ENCODE measurements at regions not wholly inside any gene's neighbourhood (a gene's known extent, or its start where the extent isn't known, plus 50 kb on each side); places are given as distances from the start of the nearest gene placed in this dataset.

DNA sequence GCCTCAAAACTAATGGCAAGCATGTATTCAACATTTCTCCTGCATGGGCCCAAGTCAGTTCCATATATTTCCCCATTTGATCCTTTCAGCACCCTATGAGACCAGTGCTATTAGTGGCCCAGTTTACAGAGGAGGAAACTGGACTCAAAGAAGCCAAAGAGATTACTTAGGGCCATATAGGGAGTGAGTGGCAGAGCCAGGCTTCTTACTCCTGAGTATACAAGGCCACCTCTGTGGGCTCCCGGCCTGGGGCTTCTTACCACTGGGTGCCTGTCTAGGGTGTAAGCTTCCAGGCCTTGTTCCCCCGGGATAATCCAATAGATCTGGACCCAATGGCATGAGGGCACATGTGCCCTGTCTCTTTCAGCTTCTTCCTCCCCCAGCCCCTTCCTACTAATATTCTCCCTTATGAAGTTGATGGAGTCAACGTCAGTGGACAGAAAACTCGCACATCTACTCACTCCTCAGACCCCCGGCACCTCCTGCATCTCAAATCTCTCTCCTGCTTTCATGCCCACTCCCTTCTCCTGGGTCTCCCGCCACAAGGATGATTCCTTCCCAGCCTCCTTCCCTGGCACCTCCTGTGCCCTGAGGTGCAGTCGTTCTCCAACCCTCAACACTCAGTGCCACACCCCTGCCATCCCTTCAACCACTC, 222.6 kb downstream of the ANAPC1 start:
- TF ChIP-seq, protein P1, sequence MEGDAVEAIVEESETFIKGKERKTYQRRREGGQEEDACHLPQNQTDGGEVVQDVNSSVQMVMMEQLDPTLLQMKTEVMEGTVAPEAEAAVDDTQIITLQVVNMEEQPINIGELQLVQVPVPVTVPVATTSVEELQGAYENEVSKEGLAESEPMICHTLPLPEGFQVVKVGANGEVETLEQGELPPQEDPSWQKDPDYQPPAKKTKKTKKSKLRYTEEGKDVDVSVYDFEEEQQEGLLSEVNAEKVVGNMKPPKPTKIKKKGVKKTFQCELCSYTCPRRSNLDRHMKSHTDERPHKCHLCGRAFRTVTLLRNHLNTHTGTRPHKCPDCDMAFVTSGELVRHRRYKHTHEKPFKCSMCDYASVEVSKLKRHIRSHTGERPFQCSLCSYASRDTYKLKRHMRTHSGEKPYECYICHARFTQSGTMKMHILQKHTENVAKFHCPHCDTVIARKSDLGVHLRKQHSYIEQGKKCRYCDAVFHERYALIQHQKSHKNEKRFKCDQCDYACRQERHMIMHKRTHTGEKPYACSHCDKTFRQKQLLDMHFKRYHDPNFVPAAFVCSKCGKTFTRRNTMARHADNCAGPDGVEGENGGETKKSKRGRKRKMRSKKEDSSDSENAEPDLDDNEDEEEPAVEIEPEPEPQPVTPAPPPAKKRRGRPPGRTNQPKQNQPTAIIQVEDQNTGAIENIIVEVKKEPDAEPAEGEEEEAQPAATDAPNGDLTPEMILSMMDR (IDR thresholded peaks at IDR 0.05; ENCODE audit: extremely low read depth in 1 of 2, insufficient read depth in 1 of 2, low read depth in 1 of 2, low read length in 2 of 2), result no peak
- TF ChIP-seq POLR2A (IDR thresholded peaks at IDR 0.05; ENCODE audit: low read depth, low read length) (no peak), MYC (IDR thresholded peaks at IDR 0.05; ENCODE audit: low read depth, low read length) (no peak), JUN (IDR thresholded peaks at IDR 0.05; ENCODE audit: borderline replicate concordance, insufficient read depth, insufficient read length, low read depth) (no peak), EZH2 (IDR thresholded peaks at IDR 0.05; ENCODE audit: borderline replicate concordance, low read depth, low read length, severe bottlenecking) (no peak), POLR2AphosphoS5 (IDR thresholded peaks at IDR 0.05; ENCODE audit: insufficient read depth, low read depth, low read length) (no peak)
- TF ChIP-seq, protein P2, sequence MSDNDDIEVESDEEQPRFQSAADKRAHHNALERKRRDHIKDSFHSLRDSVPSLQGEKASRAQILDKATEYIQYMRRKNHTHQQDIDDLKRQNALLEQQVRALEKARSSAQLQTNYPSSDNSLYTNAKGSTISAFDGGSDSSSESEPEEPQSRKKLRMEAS (IDR thresholded peaks at IDR 0.05; ENCODE audit: insufficient read depth, insufficient read length), result no peak
